GM19395 (cell line): ENCODE measurements at regions not wholly inside any gene's neighbourhood (a gene's known extent, or its start where the extent isn't known, plus 50 kb on each side); places are given as distances from the start of the nearest gene placed in this dataset.

Experiments
- ATAC-seq: cut with Tn5 transposase; IDR thresholded peaks from one replicate; pipeline ENCODE4 v1.9.1; 2021; ENCODE audit warnings: mild to moderate bottlenecking, moderate library complexity; ENCODE audit not compliant: unreplicated experiment

GRCh38 chr13:75919660-75920199 is 283.6 kb downstream of the LMO7 start:
- ATAC-seq = no peak

DNA sequence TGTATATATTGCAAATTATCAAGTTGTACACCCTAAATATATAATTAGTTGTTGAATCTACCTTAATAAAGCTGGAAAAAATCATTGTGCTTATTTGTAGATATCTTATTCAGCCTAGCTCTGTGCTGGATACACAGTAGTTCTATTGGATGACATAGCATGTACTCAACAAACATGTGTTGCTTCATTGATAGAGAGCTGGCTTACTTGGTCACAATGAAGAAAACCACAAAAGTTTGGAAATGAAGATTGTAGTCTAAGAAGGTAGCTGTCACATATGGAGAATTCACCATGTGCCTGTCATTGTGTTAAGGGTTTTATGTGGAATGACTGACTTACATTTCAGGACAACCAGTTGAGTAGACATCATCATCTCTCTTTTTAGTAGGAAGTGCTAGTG is 278.9 kb downstream of the LMO7 start:
- no peak for ATAC-seq

DNA sequence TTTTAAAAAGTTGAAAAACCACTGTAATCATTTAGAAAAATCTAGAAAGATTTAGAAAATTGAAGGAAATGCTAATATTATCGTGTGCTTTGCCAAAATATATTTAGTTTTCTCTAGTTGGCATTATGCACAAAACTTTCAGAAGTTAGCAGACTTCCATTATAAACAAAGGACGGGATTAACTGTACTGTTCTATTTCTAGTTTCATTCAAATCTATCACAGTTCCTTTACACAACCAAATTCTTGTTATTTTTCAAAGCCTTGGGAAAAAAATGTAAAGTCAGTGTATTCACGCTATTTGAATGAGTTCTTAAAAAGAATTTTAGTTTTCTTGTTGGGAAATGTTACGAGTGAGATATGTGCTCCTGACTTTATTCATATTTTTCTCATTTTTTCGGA is 277.8 kb downstream of the LMO7 start:
- ATAC-seq = no peak

DNA sequence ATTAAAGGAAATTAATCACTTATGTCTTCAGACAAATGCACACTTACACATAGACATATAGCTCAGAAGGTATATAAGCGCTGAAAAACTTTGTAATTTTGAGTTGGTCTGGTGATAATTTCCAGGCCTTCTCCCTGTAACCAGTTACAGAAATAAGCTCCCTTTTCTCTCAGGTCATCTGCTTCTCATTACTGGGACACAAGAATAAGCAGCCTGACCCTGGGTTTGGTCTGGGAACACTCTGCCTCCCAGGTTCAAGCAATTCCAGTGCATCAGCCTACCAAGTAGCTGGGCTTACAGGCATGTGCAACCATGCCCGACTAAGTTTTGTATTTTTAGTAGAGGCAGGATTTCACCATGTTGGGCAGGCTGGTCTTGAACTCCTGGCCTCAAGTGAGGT is 274.5 kb downstream of the LMO7 start:
- ATAC-seq = no peak
